Ishikawa (cell line): ENCODE measurements at regions not wholly inside any gene's neighbourhood (a gene's known extent, or its start where the extent isn't known, plus 50 kb on each side); places are given as distances from the start of the nearest gene placed in this dataset.

Experiments used
- CEBPB ChIP-seq: IDR thresholded peaks from 2 replicates; pipeline ENCODE4 v1.6.1; 2012
- CREB1 ChIP-seq: IDR thresholded peaks from 2 replicates; pipeline ENCODE4 v1.6.1; 2012; ENCODE audit warnings: low read depth
- EGR1 ChIP-seq: IDR thresholded peaks from 2 replicates; pipeline ENCODE4 v1.6.1; 2012
- EP300 ChIP-seq: IDR thresholded peaks from 2 replicates; pipeline ENCODE4 v1.6.1; 2012; ENCODE audit warnings: borderline replicate concordance
- FOXM1 ChIP-seq: IDR thresholded peaks from 2 replicates; pipeline ENCODE4 v1.6.1; 2012; ENCODE audit warnings: low read depth, borderline replicate concordance
- NFIC ChIP-seq: IDR thresholded peaks from 2 replicates; pipeline ENCODE4 v1.6.1; 2012
- RAD21 ChIP-seq: IDR thresholded peaks from 2 replicates; pipeline ENCODE4 v1.6.1; 2012; ENCODE audit warnings: low read depth
- TAF1 ChIP-seq: IDR thresholded peaks from 2 replicates; pipeline ENCODE4 v1.6.1; 2012; ENCODE audit warnings: low read depth, mild to moderate bottlenecking
- TCF12 ChIP-seq: IDR thresholded peaks from 2 replicates; pipeline ENCODE4 v1.6.1; 2012; ENCODE audit warnings: low read depth
- TEAD4 ChIP-seq: IDR thresholded peaks from 2 replicates; pipeline ENCODE4 v1.6.1; 2012
- YY1 ChIP-seq: IDR thresholded peaks from 2 replicates; pipeline ENCODE4 v1.6.1; 2012; ENCODE audit warnings: low read depth
- ZBTB7A ChIP-seq: IDR thresholded peaks from 2 replicates; pipeline ENCODE4 v1.6.1; 2012; ENCODE audit warnings: low read depth
- TF ChIP-seq, protein P1 (sequence below): IDR thresholded peaks from 2 replicates; pipeline ENCODE4 v1.6.1; 2012
- TF ChIP-seq, protein P2 (sequence below): IDR thresholded peaks from 2 replicates; pipeline ENCODE4 v1.6.1; 2012; ENCODE audit warnings: low read depth, mild to moderate bottlenecking
- TF ChIP-seq, protein P3 (sequence below): IDR thresholded peaks from 2 replicates; pipeline ENCODE4 v1.6.1; 2012

DNA sequence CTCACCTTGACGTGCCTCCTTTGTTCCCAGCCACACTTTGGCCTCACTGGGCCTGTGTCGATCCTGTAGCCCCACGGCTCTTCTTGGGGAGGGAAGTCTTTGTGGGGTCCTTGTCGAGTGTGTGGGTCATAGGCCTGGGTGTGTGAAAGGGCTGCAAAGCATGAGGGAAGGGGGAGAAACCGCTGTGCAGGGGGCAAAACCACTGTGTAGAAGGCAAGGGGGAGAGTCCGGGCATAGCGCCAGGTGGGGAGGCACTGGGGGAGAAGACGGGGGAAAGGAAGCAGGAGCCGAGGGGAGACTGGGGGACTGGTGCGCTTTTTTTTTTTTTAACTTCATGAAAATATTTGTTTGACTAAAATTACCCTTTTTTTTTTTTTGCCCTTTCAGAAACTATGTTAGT, 65.1 kb upstream of the RASD2 start:
- no peak for TF ChIP-seq RAD21
- TF ChIP-seq TEAD4, result no peak

DNA sequence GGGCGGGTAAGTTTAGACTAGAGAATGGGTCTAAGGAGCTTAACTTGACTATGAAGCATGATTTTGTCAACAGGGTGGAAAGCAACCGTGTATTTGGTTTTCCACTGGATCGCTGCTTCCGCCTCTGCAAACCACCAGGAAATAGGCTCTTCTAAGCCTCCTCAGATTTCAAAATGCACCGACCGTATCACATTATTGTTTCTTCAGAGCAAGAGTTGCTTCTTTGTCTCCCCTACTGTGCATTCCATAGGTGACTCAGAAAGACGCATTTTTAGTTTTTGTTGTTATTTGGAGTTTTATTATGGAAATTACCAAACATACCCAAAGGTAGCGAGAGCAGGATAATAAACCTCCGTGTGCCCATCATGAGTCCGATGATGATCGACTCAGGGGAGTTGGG, 64.3 kb upstream of the RASD2 start:
- no peak; the same call in 1 of the 2 replicates for TF ChIP-seq FOXM1
- TF ChIP-seq TEAD4, result peak; percentile 58; the same call in 1 of the 2 replicates
- 0 out of 2 replicates have a peak, but pooled peaks have one; percentile 14 for TF ChIP-seq CEBPB
- no peak for TF ChIP-seq RAD21
- TF ChIP-seq, protein P1, sequence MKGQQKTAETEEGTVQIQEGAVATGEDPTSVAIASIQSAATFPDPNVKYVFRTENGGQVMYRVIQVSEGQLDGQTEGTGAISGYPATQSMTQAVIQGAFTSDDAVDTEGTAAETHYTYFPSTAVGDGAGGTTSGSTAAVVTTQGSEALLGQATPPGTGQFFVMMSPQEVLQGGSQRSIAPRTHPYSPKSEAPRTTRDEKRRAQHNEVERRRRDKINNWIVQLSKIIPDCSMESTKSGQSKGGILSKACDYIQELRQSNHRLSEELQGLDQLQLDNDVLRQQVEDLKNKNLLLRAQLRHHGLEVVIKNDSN, result no peak
- no peak for TF ChIP-seq CREB1
- TF ChIP-seq, protein P2, sequence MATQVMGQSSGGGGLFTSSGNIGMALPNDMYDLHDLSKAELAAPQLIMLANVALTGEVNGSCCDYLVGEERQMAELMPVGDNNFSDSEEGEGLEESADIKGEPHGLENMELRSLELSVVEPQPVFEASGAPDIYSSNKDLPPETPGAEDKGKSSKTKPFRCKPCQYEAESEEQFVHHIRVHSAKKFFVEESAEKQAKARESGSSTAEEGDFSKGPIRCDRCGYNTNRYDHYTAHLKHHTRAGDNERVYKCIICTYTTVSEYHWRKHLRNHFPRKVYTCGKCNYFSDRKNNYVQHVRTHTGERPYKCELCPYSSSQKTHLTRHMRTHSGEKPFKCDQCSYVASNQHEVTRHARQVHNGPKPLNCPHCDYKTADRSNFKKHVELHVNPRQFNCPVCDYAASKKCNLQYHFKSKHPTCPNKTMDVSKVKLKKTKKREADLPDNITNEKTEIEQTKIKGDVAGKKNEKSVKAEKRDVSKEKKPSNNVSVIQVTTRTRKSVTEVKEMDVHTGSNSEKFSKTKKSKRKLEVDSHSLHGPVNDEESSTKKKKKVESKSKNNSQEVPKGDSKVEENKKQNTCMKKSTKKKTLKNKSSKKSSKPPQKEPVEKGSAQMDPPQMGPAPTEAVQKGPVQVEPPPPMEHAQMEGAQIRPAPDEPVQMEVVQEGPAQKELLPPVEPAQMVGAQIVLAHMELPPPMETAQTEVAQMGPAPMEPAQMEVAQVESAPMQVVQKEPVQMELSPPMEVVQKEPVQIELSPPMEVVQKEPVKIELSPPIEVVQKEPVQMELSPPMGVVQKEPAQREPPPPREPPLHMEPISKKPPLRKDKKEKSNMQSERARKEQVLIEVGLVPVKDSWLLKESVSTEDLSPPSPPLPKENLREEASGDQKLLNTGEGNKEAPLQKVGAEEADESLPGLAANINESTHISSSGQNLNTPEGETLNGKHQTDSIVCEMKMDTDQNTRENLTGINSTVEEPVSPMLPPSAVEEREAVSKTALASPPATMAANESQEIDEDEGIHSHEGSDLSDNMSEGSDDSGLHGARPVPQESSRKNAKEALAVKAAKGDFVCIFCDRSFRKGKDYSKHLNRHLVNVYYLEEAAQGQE, result no peak
- peak; percentile 45; the same call in 1 of the 2 replicates for TF ChIP-seq EGR1
- TF ChIP-seq TAF1, result no peak
- peak; percentile 66 for TF ChIP-seq TCF12
- no peak for TF ChIP-seq ZBTB7A
- peak; percentile 74 for TF ChIP-seq EP300
- TF ChIP-seq, protein P3, sequence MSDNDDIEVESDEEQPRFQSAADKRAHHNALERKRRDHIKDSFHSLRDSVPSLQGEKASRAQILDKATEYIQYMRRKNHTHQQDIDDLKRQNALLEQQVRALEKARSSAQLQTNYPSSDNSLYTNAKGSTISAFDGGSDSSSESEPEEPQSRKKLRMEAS, result no peak
- peak; percentile 70 for TF ChIP-seq NFIC

DNA sequence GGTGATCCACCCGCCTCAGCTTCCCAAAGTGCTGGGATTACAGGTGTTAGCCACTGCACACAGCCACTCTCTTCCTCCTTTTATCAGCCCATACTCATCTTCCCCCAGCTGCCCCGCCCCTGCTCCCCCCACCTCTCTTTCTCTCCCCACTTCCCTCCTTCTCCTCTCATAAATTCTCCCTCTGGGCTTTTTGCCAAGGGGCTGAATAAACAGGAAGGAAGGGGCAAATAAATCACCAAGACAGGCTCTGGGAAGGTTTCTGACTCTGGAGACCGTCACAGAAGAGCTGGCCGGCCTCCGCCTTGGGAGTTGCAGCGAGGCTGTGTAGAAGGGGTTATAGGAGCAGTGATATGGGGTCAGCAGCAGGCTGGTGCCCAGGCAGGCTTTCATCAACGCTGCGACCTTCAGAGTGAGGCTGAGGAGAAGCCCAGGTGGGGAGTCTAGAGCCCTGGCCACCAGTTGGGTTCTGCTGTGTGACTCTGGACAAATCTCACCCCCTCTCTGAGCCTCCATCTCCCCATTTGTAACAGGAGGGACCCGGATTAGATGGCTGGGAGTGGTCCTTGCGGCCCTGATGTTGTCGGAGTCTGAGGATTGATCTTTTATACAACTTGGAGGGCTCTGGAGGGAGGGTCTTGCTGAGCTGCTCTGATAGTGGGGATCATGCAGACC, 62.6 kb upstream of the RASD2 start:
- TF ChIP-seq ZBTB7A (no peak), EGR1 (no peak), TEAD4 (0 out of 2 replicates have a peak, but pooled peaks have one; percentile 11), RAD21 (no peak), TCF12 (peak; percentile 71), FOXM1 (no peak), TAF1 (no peak), EP300 (peak; percentile 78; the same call in 1 of the 2 replicates), YY1 (no peak), CREB1 (no peak), CEBPB (no peak), NFIC (peak; percentile 95)
- TF ChIP-seq, protein P3, result 0 out of 2 replicates have a peak, but pooled peaks have one; percentile 29
- TF ChIP-seq, protein P2, result no peak
- TF ChIP-seq, protein P1, result no peak

DNA sequence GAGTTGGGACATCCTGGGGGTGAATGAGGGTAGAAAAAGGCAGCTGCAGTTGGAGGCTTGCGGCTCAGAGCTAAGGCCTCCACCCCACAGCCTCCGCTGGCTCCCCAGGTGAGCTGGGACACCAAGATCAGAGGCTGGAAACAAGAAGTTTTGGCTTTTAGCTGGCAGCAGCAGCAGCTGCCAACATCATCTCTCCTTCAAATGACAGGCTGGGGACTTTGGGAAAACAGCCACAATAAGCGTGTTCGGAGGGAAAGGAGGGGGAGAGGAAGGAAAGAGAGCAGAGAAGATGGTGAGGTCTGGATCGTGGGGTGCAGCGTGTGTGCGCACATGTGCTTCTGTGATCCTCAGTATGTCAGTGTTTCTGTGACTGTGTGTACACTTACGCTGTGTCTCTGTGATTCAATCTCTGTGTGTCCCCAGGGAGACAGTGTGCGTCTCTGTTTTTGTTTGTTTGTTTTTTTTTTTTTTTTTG, 62.0 kb upstream of the RASD2 start:
- TF ChIP-seq YY1 (no peak), CREB1 (no peak), TAF1 (no peak), CEBPB (no peak), ZBTB7A (no peak), EGR1 (no peak), EP300 (no peak), NFIC (no peak), FOXM1 (no peak), TEAD4 (no peak), RAD21 (no peak), TCF12 (no peak)
- TF ChIP-seq, protein P3, result no peak
- TF ChIP-seq, protein P2, result no peak
- TF ChIP-seq, protein P1, result no peak
